Esophagus muscularis mucosa (tissue), 4 donors: ENCODE measurements at regions not wholly inside any gene's neighbourhood (a gene's known extent, or its start where the extent isn't known, plus 50 kb on each side); places are given as distances from the start of the nearest gene placed in this dataset.

Experiments
- EP300 ChIP-seq: sonication (generic); formaldehyde crosslinking; IDR thresholded peaks from one replicate; pipeline ENCODE4 v1.6.1; 2017; ENCODE audit warnings: antibody characterized with exemption
- POLR2A ChIP-seq: fragments of 450-650 bp; IDR thresholded peaks from one replicate; pipeline ENCODE4 v1.6.1; 2017; ENCODE audit warnings: antibody characterized with exemption, moderate library complexity, mild to moderate bottlenecking, low read depth
- TF ChIP-seq, protein P1 (sequence below), 3 experiments: fragments of 200-600 bp in 2 of 3; fragments of 450-650 bp in 1 of 3; sonication (generic) in 2 of 3; IDR thresholded peaks; one replicate each; pipeline ENCODE4 v1.5.1; 2017 to 2019; ENCODE audit warnings: antibody characterized with exemption in 3 of 3, mild to moderate bottlenecking in 2 of 3, moderate library complexity in 1 of 3

DNA sequence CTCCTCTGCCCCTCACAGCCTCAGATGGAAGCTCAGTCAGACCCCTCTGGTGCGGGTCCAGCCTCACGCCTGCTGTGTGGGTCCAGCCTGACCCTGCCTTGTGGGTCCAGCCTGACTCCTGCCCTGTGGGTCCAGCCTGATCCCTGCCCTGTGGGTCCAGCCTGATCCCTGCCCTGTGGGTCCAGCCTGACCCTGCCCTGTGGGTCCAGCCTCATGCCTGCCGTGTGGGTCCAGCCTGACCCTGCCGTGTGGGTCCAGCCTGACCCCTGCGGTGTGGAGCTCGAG lies 445.3 kb downstream of the BRD1 start:
- TF ChIP-seq, protein P1, sequence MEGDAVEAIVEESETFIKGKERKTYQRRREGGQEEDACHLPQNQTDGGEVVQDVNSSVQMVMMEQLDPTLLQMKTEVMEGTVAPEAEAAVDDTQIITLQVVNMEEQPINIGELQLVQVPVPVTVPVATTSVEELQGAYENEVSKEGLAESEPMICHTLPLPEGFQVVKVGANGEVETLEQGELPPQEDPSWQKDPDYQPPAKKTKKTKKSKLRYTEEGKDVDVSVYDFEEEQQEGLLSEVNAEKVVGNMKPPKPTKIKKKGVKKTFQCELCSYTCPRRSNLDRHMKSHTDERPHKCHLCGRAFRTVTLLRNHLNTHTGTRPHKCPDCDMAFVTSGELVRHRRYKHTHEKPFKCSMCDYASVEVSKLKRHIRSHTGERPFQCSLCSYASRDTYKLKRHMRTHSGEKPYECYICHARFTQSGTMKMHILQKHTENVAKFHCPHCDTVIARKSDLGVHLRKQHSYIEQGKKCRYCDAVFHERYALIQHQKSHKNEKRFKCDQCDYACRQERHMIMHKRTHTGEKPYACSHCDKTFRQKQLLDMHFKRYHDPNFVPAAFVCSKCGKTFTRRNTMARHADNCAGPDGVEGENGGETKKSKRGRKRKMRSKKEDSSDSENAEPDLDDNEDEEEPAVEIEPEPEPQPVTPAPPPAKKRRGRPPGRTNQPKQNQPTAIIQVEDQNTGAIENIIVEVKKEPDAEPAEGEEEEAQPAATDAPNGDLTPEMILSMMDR (IDR thresholded peaks at IDR 0.05) = no peak
- TF ChIP-seq POLR2A = no peak
- TF ChIP-seq EP300 = no peak
